Stomach (tissue), 4 donors: ENCODE measurements at regions not wholly inside any gene's neighbourhood (a gene's known extent, or its start where the extent isn't known, plus 50 kb on each side); places are given as distances from the start of the nearest gene placed in this dataset.

ENCODE experiments used
- POLR2A ChIP-seq, 4 donors: fragments of 450-650 bp; IDR thresholded peaks; one replicate each; pipeline ENCODE4 v1.6.1; 2016; ENCODE audit warnings: antibody characterized with exemption in 4 of 4, control low read depth in 2 of 4, mild to moderate bottlenecking in 1 of 4, moderate library complexity in 1 of 4
- TF ChIP-seq, protein P1 (sequence below), 7 experiments: fragments of 450-650 bp in 4 of 7; fragments of 200-600 bp in 3 of 7; sonication (generic) in 3 of 7; IDR thresholded peaks; one replicate each; pipeline ENCODE4 v1.5.1; 2016 to 2019; ENCODE audit warnings: antibody characterized with exemption in 7 of 7, control low read depth in 2 of 7, mild to moderate bottlenecking in 1 of 7

GRCh38 chr10:1824928-1825327, 87.6 kb upstream of the ADARB2 start:
- no peak for TF ChIP-seq POLR2A (IDR thresholded peaks at IDR 0.05)
- TF ChIP-seq, protein P1, sequence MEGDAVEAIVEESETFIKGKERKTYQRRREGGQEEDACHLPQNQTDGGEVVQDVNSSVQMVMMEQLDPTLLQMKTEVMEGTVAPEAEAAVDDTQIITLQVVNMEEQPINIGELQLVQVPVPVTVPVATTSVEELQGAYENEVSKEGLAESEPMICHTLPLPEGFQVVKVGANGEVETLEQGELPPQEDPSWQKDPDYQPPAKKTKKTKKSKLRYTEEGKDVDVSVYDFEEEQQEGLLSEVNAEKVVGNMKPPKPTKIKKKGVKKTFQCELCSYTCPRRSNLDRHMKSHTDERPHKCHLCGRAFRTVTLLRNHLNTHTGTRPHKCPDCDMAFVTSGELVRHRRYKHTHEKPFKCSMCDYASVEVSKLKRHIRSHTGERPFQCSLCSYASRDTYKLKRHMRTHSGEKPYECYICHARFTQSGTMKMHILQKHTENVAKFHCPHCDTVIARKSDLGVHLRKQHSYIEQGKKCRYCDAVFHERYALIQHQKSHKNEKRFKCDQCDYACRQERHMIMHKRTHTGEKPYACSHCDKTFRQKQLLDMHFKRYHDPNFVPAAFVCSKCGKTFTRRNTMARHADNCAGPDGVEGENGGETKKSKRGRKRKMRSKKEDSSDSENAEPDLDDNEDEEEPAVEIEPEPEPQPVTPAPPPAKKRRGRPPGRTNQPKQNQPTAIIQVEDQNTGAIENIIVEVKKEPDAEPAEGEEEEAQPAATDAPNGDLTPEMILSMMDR (IDR thresholded peaks at IDR 0.05), result no peak
